HL-60 (cell line): ENCODE measurements at regions not wholly inside any gene's neighbourhood (a gene's known extent, or its start where the extent isn't known, plus 50 kb on each side); places are given as distances from the start of the nearest gene placed in this dataset.

Source experiments
- GABPA ChIP-seq: IDR thresholded peaks from 2 replicates; pipeline ENCODE4 v1.6.1; 2012; ENCODE audit warnings: low read depth
- POLR2AphosphoS5 ChIP-seq: IDR thresholded peaks from 2 replicates; pipeline ENCODE4 v1.6.1; 2012; ENCODE audit warnings: low read depth
- SPI1 ChIP-seq: IDR thresholded peaks from 2 replicates; pipeline ENCODE4 v1.6.1; 2012; ENCODE audit warnings: low read depth, mild to moderate bottlenecking, borderline replicate concordance
- TF ChIP-seq, protein P1 (sequence below): IDR thresholded peaks from one replicate; pipeline ENCODE4 v1.5.1; 2011; ENCODE audit warnings: low read length, control low read depth, inconsistent platforms; ENCODE audit not compliant: insufficient read depth

- TF ChIP-seq, protein P1, sequence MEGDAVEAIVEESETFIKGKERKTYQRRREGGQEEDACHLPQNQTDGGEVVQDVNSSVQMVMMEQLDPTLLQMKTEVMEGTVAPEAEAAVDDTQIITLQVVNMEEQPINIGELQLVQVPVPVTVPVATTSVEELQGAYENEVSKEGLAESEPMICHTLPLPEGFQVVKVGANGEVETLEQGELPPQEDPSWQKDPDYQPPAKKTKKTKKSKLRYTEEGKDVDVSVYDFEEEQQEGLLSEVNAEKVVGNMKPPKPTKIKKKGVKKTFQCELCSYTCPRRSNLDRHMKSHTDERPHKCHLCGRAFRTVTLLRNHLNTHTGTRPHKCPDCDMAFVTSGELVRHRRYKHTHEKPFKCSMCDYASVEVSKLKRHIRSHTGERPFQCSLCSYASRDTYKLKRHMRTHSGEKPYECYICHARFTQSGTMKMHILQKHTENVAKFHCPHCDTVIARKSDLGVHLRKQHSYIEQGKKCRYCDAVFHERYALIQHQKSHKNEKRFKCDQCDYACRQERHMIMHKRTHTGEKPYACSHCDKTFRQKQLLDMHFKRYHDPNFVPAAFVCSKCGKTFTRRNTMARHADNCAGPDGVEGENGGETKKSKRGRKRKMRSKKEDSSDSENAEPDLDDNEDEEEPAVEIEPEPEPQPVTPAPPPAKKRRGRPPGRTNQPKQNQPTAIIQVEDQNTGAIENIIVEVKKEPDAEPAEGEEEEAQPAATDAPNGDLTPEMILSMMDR, result no peak
- no peak for TF ChIP-seq GABPA
- TF ChIP-seq POLR2AphosphoS5, result no peak
- TF ChIP-seq SPI1, result no peak
Observed at GRCh38 chr16:79874391-79874790, 273.9 kb upstream of the MAF start.
